RKO (cell line): ENCODE measurements at regions not wholly inside any gene's neighbourhood (a gene's known extent, or its start where the extent isn't known, plus 50 kb on each side); places are given as distances from the start of the nearest gene placed in this dataset.

Experiments used
- DNase-seq: peaks from one replicate; pipeline ENCODE4 v3.0.0-alpha.2; 2016; ENCODE audit warnings: low spot score

- no peak for DNase-seq
These were observed 239.9 kb downstream of the PAX3 start for GRCh38 chr2:222058819-222059445.

GRCh38 chr2:222057347-222058073, 241.3 kb downstream of the PAX3 start:
- DNase-seq = peak; percentile 15

GRCh38 chr2:222055328-222055727, 243.5 kb downstream of the PAX3 start:
- DNase-seq = no peak

- DNase-seq = no peak
These were observed 244.0 kb downstream of the PAX3 start for GRCh38 chr2:222054813-222055212.

GRCh38 chr2:222052934-222053367, 245.8 kb downstream of the PAX3 start:
- DNase-seq = no peak

GRCh38 chr2:222050981-222051380, 247.8 kb downstream of the PAX3 start:
- no peak for DNase-seq

- DNase-seq = no peak
These were observed 248.9 kb downstream of the PAX3 start for GRCh38 chr2:222049946-222050345.

- DNase-seq = no peak
These were observed 254.9 kb downstream of the PAX3 start for GRCh38 chr2:222043897-222044296.

- no peak for DNase-seq
These were observed 256.1 kb downstream of the PAX3 start for GRCh38 chr2:222042666-222043065.

- DNase-seq = no peak
These were observed 258.5 kb downstream of the PAX3 start for GRCh38 chr2:222040333-222040732.

- no peak for DNase-seq
These were observed 259.0 kb downstream of the PAX3 start for GRCh38 chr2:222039821-222040220.

GRCh38 chr2:222038067-222038802, 260.6 kb downstream of the PAX3 start:
- peak; percentile 2 for DNase-seq

- no peak for DNase-seq
These were observed 261.6 kb downstream of the PAX3 start for GRCh38 chr2:222037211-222037610.

GRCh38 chr2:222034058-222034457, 264.7 kb downstream of the PAX3 start:
- no peak for DNase-seq

- no peak for DNase-seq
These were observed 265.3 kb downstream of the PAX3 start for GRCh38 chr2:222033541-222033940.

- no peak for DNase-seq
These were observed 272.9 kb downstream of the PAX3 start for GRCh38 chr2:222025881-222026271.

- DNase-seq = peak; percentile 23
These were observed 273.6 kb downstream of the PAX3 start for GRCh38 chr2:222024932-222025880.

- DNase-seq = no peak
These were observed 281.4 kb downstream of the PAX3 start for GRCh38 chr2:222017252-222017850.

- DNase-seq = no peak
These were observed 284.9 kb downstream of the PAX3 start for GRCh38 chr2:222013889-222014288.

GRCh38 chr2:222000326-222000725, 298.5 kb downstream of the PAX3 start:
- DNase-seq = no peak

- DNase-seq = no peak
These were observed 299.1 kb downstream of the PAX3 start for GRCh38 chr2:221999717-222000116.

- DNase-seq = no peak
These were observed 299.6 kb downstream of the PAX3 start for GRCh38 chr2:221999166-221999565.
